ENCODE measurements at regions not wholly inside any gene's neighbourhood (a gene's known extent, or its start where the extent isn't known, plus 50 kb on each side); places are given as distances from the start of the nearest gene placed in this dataset.

DNA sequence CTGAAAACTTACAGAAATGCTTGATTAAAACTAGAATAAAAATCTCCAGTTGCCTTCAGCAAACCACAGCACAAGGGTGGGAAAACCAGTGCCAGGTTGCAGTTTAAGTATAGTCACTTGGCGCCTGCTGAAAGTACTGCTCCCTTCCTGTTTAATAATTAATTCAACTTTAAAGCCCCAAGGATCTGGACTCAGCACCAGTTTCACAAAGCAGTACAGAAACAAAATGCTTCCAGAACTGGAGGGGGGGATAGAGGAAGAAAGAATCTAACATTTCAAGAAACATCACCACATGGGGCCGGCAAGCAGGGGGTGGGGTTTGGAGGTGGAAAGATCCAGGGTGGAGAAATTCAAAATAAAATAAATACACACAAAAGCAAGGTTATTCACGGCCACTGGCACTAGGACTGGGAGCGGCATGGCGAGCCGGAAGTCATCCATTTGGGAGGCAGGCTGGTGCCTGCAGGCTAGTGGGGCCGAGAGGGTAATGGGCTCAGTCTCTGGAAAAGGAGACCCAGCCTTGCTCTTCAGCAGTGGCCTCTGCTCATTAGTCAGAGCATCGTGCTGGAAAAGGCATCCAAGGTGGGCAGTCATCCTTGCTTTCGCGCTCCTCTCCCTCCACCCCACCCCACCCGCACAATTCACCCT, 85.8 kb downstream of the POU3F3 start:
- TF ChIP-seq EZH2 (IDR thresholded peaks at IDR 0.05; ENCODE audit: low read depth) = no peak
- TF ChIP-seq, protein P1, sequence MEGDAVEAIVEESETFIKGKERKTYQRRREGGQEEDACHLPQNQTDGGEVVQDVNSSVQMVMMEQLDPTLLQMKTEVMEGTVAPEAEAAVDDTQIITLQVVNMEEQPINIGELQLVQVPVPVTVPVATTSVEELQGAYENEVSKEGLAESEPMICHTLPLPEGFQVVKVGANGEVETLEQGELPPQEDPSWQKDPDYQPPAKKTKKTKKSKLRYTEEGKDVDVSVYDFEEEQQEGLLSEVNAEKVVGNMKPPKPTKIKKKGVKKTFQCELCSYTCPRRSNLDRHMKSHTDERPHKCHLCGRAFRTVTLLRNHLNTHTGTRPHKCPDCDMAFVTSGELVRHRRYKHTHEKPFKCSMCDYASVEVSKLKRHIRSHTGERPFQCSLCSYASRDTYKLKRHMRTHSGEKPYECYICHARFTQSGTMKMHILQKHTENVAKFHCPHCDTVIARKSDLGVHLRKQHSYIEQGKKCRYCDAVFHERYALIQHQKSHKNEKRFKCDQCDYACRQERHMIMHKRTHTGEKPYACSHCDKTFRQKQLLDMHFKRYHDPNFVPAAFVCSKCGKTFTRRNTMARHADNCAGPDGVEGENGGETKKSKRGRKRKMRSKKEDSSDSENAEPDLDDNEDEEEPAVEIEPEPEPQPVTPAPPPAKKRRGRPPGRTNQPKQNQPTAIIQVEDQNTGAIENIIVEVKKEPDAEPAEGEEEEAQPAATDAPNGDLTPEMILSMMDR (conservative IDR thresholded peaks at IDR 0.05) = no peak

All from PC-9 (cell line).